ENCODE measurements at regions not wholly inside any gene's neighbourhood (a gene's known extent, or its start where the extent isn't known, plus 50 kb on each side); places are given as distances from the start of the nearest gene placed in this dataset.

DNA sequence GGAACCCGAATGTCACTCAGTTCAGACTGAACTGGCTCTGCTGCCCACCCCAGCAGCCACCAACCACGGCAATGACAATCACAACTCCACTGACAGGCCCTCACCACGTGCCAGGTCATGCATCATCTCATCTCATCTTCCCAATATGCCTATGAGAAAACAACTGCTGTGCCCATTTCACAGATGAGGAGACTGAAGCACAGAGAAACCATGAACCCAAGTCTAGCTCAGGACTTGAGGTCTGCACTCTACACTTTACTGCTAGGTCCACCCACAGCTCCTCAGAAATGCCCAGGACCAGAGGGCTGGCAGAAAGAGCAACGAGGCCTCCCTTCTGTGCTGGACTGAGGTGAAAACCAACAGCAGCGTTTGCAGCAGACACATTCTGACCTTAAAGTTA is 99.2 kb upstream of the LINGO1 start:
- TF ChIP-seq SIN3A (IDR thresholded peaks at IDR 0.05; ENCODE audit: borderline replicate concordance, insufficient read depth, low read length) = no peak
- no peak for TF ChIP-seq FOXP2 (optimal IDR thresholded peaks at IDR 0.05; ENCODE audit: borderline replicate concordance, extremely low read depth, extremely low read length, insufficient read depth)
- TF ChIP-seq, protein P1, sequence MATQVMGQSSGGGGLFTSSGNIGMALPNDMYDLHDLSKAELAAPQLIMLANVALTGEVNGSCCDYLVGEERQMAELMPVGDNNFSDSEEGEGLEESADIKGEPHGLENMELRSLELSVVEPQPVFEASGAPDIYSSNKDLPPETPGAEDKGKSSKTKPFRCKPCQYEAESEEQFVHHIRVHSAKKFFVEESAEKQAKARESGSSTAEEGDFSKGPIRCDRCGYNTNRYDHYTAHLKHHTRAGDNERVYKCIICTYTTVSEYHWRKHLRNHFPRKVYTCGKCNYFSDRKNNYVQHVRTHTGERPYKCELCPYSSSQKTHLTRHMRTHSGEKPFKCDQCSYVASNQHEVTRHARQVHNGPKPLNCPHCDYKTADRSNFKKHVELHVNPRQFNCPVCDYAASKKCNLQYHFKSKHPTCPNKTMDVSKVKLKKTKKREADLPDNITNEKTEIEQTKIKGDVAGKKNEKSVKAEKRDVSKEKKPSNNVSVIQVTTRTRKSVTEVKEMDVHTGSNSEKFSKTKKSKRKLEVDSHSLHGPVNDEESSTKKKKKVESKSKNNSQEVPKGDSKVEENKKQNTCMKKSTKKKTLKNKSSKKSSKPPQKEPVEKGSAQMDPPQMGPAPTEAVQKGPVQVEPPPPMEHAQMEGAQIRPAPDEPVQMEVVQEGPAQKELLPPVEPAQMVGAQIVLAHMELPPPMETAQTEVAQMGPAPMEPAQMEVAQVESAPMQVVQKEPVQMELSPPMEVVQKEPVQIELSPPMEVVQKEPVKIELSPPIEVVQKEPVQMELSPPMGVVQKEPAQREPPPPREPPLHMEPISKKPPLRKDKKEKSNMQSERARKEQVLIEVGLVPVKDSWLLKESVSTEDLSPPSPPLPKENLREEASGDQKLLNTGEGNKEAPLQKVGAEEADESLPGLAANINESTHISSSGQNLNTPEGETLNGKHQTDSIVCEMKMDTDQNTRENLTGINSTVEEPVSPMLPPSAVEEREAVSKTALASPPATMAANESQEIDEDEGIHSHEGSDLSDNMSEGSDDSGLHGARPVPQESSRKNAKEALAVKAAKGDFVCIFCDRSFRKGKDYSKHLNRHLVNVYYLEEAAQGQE (IDR thresholded peaks at IDR 0.05; ENCODE audit: insufficient read depth in 1 of 2, low read depth in 2 of 2, low read length in 2 of 2) = no peak
- no peak for TF ChIP-seq TAF1 (IDR thresholded peaks at IDR 0.05; ENCODE audit: borderline replicate concordance, insufficient read depth, low read length)
- TF ChIP-seq POLR2AphosphoS5 (IDR thresholded peaks at IDR 0.05; ENCODE audit: low read depth, low read length) = no peak

- TF ChIP-seq, protein P1 (IDR thresholded peaks at IDR 0.05; ENCODE audit: insufficient read depth in 1 of 2, low read depth in 2 of 2, low read length in 2 of 2) = no peak
- TF ChIP-seq FOXP2 (optimal IDR thresholded peaks at IDR 0.05; ENCODE audit: borderline replicate concordance, extremely low read depth, extremely low read length, insufficient read depth) (no peak), POLR2AphosphoS5 (IDR thresholded peaks at IDR 0.05; ENCODE audit: low read depth, low read length) (no peak), SIN3A (IDR thresholded peaks at IDR 0.05; ENCODE audit: borderline replicate concordance, insufficient read depth, low read length) (no peak)
Observed at GRCh38 chr15:77731067-77731466, 98.4 kb upstream of the LINGO1 start.

DNA sequence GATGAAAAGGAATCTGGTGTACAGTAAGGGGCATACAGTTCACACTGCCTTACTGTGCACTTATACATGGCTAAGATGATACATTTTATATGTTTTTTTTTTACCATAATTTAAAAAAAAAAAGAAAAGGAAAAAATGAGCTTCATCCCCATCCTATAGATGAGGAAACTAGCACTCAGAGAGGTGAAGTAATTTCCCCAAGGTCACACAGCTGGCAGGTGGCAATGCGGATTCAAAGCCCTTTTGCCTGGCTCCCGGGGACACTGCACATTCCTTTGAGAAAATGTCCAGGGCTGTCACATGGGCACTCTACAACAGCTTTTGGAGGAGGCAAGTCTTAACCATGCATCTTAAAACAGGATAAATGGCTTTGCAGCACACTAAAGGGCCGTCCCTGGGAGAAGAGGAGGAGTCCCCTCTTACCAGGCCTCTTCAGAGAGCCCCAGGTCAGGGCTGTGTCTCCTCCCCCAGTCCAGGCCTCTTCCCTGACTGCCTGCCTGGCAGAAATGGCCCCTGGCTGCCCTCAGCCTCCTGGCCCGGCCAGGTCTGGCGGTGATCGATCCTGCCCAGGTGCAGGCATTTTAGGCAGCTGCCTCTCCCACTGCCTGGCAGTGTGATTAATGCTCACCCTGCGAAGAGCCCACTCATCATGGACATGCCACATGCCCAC is 95.1 kb upstream of the LINGO1 start:
- TF ChIP-seq FOXP2 (optimal IDR thresholded peaks at IDR 0.05; ENCODE audit: borderline replicate concordance, extremely low read depth, extremely low read length, insufficient read depth) (no peak), POLR2AphosphoS5 (IDR thresholded peaks at IDR 0.05; ENCODE audit: low read depth, low read length) (no peak), SIN3A (IDR thresholded peaks at IDR 0.05; ENCODE audit: borderline replicate concordance, insufficient read depth, low read length) (no peak), TAF1 (IDR thresholded peaks at IDR 0.05; ENCODE audit: borderline replicate concordance, insufficient read depth, low read length) (no peak)
- TF ChIP-seq, protein P1 (IDR thresholded peaks at IDR 0.05; ENCODE audit: insufficient read depth in 1 of 2, low read depth in 2 of 2, low read length in 2 of 2) = no peak

GRCh38 chr15:77724715-77725114 is 92.0 kb upstream of the LINGO1 start:
- TF ChIP-seq TAF1 (IDR thresholded peaks at IDR 0.05; ENCODE audit: borderline replicate concordance, insufficient read depth, low read length) (no peak), FOXP2 (optimal IDR thresholded peaks at IDR 0.05; ENCODE audit: borderline replicate concordance, extremely low read depth, extremely low read length, insufficient read depth) (no peak), SIN3A (IDR thresholded peaks at IDR 0.05; ENCODE audit: borderline replicate concordance, insufficient read depth, low read length) (no peak), POLR2AphosphoS5 (IDR thresholded peaks at IDR 0.05; ENCODE audit: low read depth, low read length) (no peak)
- TF ChIP-seq, protein P1 (IDR thresholded peaks at IDR 0.05; ENCODE audit: insufficient read depth in 1 of 2, low read depth in 2 of 2, low read length in 2 of 2) = no peak

Measured in PFSK-1 (cell line).